ENCODE measurements at regions not wholly inside any gene's neighbourhood (a gene's known extent, or its start where the extent isn't known, plus 50 kb on each side); places are given as distances from the start of the nearest gene placed in this dataset.

- no peaks in the 10 kb centered on the region for H4K20me1 ChIP-seq (ENCODE audit: control insufficient read depth, extremely low read depth, insufficient read depth, low read length)
- DNase-seq (ENCODE audit: low read depth in 2 of 2): peak in 1 of 2 donors; percentile 2
- no peak overlapping the region for H2AFZ ChIP-seq (ENCODE audit: low read length)
Observed at GRCh38 chr3:159187232-159187631, 385.4 kb downstream of the MFSD1 start.

GRCh38 chr3:159187706-159188105 is 385.9 kb downstream of the MFSD1 start:
- Histone ChIP-seq H2AFZ (ENCODE audit: low read length) (no peak overlapping the region), H4K20me1 (ENCODE audit: control insufficient read depth, extremely low read depth, insufficient read depth, low read length) (no peaks in the 10 kb centered on the region), H3K79me2 (ENCODE audit: control insufficient read depth, insufficient read depth, low read length) (no peaks in the 10 kb centered on the region), H3K27me3 (ENCODE audit: control insufficient read depth, insufficient read depth, low read length) (no peaks in the 10 kb centered on the region), H3K4me2 (ENCODE audit: extremely low read depth, insufficient read depth, low read length) (no peak overlapping the region), H3K9me3 (ENCODE audit: control insufficient read depth, insufficient read depth, low read depth, low read length) (no peaks in the 10 kb centered on the region), H3K36me3 (ENCODE audit: control insufficient read depth, insufficient read depth, low read length) (no peaks in the 10 kb centered on the region), H3K4me3 (replicated peaks in 1 of 4; ENCODE audit: control extremely low read depth in 1 of 4, insufficient read depth in 1 of 4, low read depth in 3 of 4, low read length in 4 of 4) (no peak overlapping the region), H3K27ac (ENCODE audit: insufficient read depth, low read length) (no peak overlapping the region), H3K4me1 (ENCODE audit: control insufficient read depth, extremely low read depth, insufficient read depth, low read length) (peaks cover 10% of the 10 kb centered on the region), H3K9ac (ENCODE audit: insufficient read depth, low read length) (no peak overlapping the region)
- no peak for TF ChIP-seq CTCF (conservative IDR thresholded peaks at IDR 0.05 in 1 of 2, IDR thresholded peaks at IDR 0.05 in 1 of 2; ENCODE audit: low read depth in 1 of 2, low read length in 2 of 2)
- TF ChIP-seq EZH2 (IDR thresholded peaks at IDR 0.05; ENCODE audit: low read length, missing control alignments): no peak
- no peak for DNase-seq (ENCODE audit: low read depth in 2 of 2)

More at GRCh38 chr3:159187232-159187631, 385.4 kb downstream of the MFSD1 start:
- Histone ChIP-seq H3K79me2 (ENCODE audit: control insufficient read depth, insufficient read depth, low read length) (no peaks in the 10 kb centered on the region), H3K4me1 (ENCODE audit: control insufficient read depth, extremely low read depth, insufficient read depth, low read length) (peaks cover 10% of the 10 kb centered on the region), H3K4me3 (replicated peaks in 1 of 4; ENCODE audit: control extremely low read depth in 1 of 4, insufficient read depth in 1 of 4, low read depth in 3 of 4, low read length in 4 of 4) (no peak overlapping the region), H3K27me3 (ENCODE audit: control insufficient read depth, insufficient read depth, low read length) (no peaks in the 10 kb centered on the region), H3K36me3 (ENCODE audit: control insufficient read depth, insufficient read depth, low read length) (no peaks in the 10 kb centered on the region), H3K9ac (ENCODE audit: insufficient read depth, low read length) (no peak overlapping the region), H3K9me3 (ENCODE audit: control insufficient read depth, insufficient read depth, low read depth, low read length) (no peaks in the 10 kb centered on the region), H3K4me2 (ENCODE audit: extremely low read depth, insufficient read depth, low read length) (no peak overlapping the region), H3K27ac (ENCODE audit: insufficient read depth, low read length) (no peak overlapping the region)
- TF ChIP-seq CTCF (conservative IDR thresholded peaks at IDR 0.05 in 1 of 2, IDR thresholded peaks at IDR 0.05 in 1 of 2; ENCODE audit: low read depth in 1 of 2, low read length in 2 of 2) (no peak), EZH2 (IDR thresholded peaks at IDR 0.05; ENCODE audit: low read length, missing control alignments) (no peak)

- Histone ChIP-seq H3K36me3 (ENCODE audit: control insufficient read depth, insufficient read depth, low read length) (no peaks in the 10 kb centered on the region), H3K27me3 (ENCODE audit: control insufficient read depth, insufficient read depth, low read length) (no peaks in the 10 kb centered on the region), H3K4me1 (ENCODE audit: control insufficient read depth, extremely low read depth, insufficient read depth, low read length) (peaks cover 10% of the 10 kb centered on the region), H3K9me3 (ENCODE audit: control insufficient read depth, insufficient read depth, low read depth, low read length) (no peaks in the 10 kb centered on the region), H2AFZ (ENCODE audit: low read length) (no peak overlapping the region), H3K79me2 (ENCODE audit: control insufficient read depth, insufficient read depth, low read length) (no peaks in the 10 kb centered on the region), H3K9ac (ENCODE audit: insufficient read depth, low read length) (no peak overlapping the region), H3K27ac (ENCODE audit: insufficient read depth, low read length) (no peak overlapping the region), H4K20me1 (ENCODE audit: control insufficient read depth, extremely low read depth, insufficient read depth, low read length) (no peaks in the 10 kb centered on the region), H3K4me3 (replicated peaks in 1 of 4; ENCODE audit: control extremely low read depth in 1 of 4, insufficient read depth in 1 of 4, low read depth in 3 of 4, low read length in 4 of 4) (no peak overlapping the region), H3K4me2 (ENCODE audit: extremely low read depth, insufficient read depth, low read length) (no peak overlapping the region)
- TF ChIP-seq CTCF (conservative IDR thresholded peaks at IDR 0.05 in 1 of 2, IDR thresholded peaks at IDR 0.05 in 1 of 2; ENCODE audit: low read depth in 1 of 2, low read length in 2 of 2) (no peak), EZH2 (IDR thresholded peaks at IDR 0.05; ENCODE audit: low read length, missing control alignments) (no peak)
- DNase-seq (ENCODE audit: low read depth in 2 of 2): peak in 1 of 2 donors; percentile 94
Observed at GRCh38 chr3:159189994-159190669, 388.3 kb downstream of the MFSD1 start.
